Colonic mucosa (tissue), 4 donors: ENCODE measurements at regions not wholly inside any gene's neighbourhood (a gene's known extent, or its start where the extent isn't known, plus 50 kb on each side); places are given as distances from the start of the nearest gene placed in this dataset.

ENCODE experiments used
- DNase-seq: peaks from one replicate; pipeline ENCODE4 v3.0.0-alpha.2; 2020
- H3K27ac ChIP-seq: fragments of 200-600 bp; one replicate; pipeline ENCODE4 v1.8.0; 2021
- H3K27me3 ChIP-seq: fragments of 200-600 bp; one replicate; pipeline ENCODE4 v1.8.0; 2021
- H3K36me3 ChIP-seq: fragments of 200-600 bp; one replicate; pipeline ENCODE4 v1.8.0; 2021
- H3K4me1 ChIP-seq: fragments of 200-600 bp; one replicate; pipeline ENCODE4 v1.8.0; 2021; ENCODE audit warnings: mild to moderate bottlenecking
- H3K4me3 ChIP-seq: fragments of 200-600 bp; one replicate; pipeline ENCODE4 v1.8.0; 2021
- H3K9ac ChIP-seq, 2 donors: one replicate each; pipeline ENCODE4 v1.7.0; 2013; ENCODE audit warnings: control low read depth in 2 of 2, low read depth in 2 of 2, low read length in 2 of 2
- H3K9me3 ChIP-seq: fragments of 200-600 bp; one replicate; pipeline ENCODE4 v1.8.0; 2021
- CTCF ChIP-seq: fragments of 200-600 bp; IDR thresholded peaks from one replicate; pipeline ENCODE4 v1.8.0; 2022; ENCODE audit warnings: antibody characterized with exemption, mild to moderate bottlenecking
- intact Hi-C: fragments of 100-400 bp; cut with DNase I; formaldehyde crosslinking; loops from one replicate; pipeline ENCODE4 v1.14.1; 2022
- donor health status: healthy.
- donor health status: DM: no; HTN: no; CAD: no.
- donor health status: DM: no; HTN: no; CAD: no.

- DNase-seq, result peak; percentile 60
- H3K4me1 ChIP-seq, result no peaks in the 10 kb centered on the region
- H3K27ac ChIP-seq, result no peak overlapping the region
- no peaks in the 10 kb centered on the region for H3K9me3 ChIP-seq
- no peak overlapping the region for H3K4me3 ChIP-seq
- H3K9ac ChIP-seq, result no peak overlapping the region
- intact Hi-C loops, result loop anchor here (5.0 kb wide), 1 partner anchor 682 kb away; no protein-coding TSS in a partner anchor
- no peaks in the 10 kb centered on the region for H3K36me3 ChIP-seq
- H3K27me3 ChIP-seq, result no peaks in the 10 kb centered on the region
- TF ChIP-seq CTCF, result peak; percentile 21
Measured at GRCh38 chr17:6279659-6280058, 155.3 kb downstream of the AIPL1 start.

GRCh38 chr17:6278376-6278775, 156.5 kb downstream of the AIPL1 start:
- no peak for TF ChIP-seq CTCF
- Histone ChIP-seq H3K4me1 (no peaks in the 10 kb centered on the region), H3K9me3 (no peaks in the 10 kb centered on the region), H3K27ac (no peak overlapping the region), H3K36me3 (no peaks in the 10 kb centered on the region), H3K4me3 (no peak overlapping the region), H3K27me3 (no peaks in the 10 kb centered on the region), H3K9ac (no peak overlapping the region)
- DNase-seq, result no peak
- intact Hi-C loops, result no loop called here

GRCh38 chr17:6276711-6277110, 158.2 kb downstream of the AIPL1 start:
- Histone ChIP-seq H3K4me3 (no peak overlapping the region), H3K27me3 (no peaks in the 10 kb centered on the region), H3K36me3 (no peaks in the 10 kb centered on the region), H3K9ac (no peak overlapping the region), H3K27ac (no peak overlapping the region), H3K4me1 (no peaks in the 10 kb centered on the region), H3K9me3 (no peaks in the 10 kb centered on the region)
- TF ChIP-seq CTCF, result no peak
- no peak for DNase-seq
- intact Hi-C loops, result no loop called here

GRCh38 chr17:6274310-6274709, 160.6 kb downstream of the AIPL1 start:
- no peak overlapping the region for H3K27ac ChIP-seq
- H3K4me3 ChIP-seq, result no peak overlapping the region
- no peak for DNase-seq
- H3K9ac ChIP-seq, result no peak overlapping the region
- H3K4me1 ChIP-seq, result no peaks in the 10 kb centered on the region
- no peaks in the 10 kb centered on the region for H3K9me3 ChIP-seq
- intact Hi-C loops, result no loop called here
- no peak for TF ChIP-seq CTCF
- H3K36me3 ChIP-seq, result no peaks in the 10 kb centered on the region
- no peaks in the 10 kb centered on the region for H3K27me3 ChIP-seq

- Histone ChIP-seq H3K27ac (no peak overlapping the region), H3K36me3 (no peaks in the 10 kb centered on the region), H3K4me3 (no peak overlapping the region), H3K9ac (no peak overlapping the region), H3K4me1 (no peaks in the 10 kb centered on the region), H3K9me3 (no peaks in the 10 kb centered on the region), H3K27me3 (no peaks in the 10 kb centered on the region)
- intact Hi-C loops, result no loop called here
- TF ChIP-seq CTCF, result no peak
- DNase-seq, result peak; percentile 27
Measured at GRCh38 chr17:6269478-6269877, 165.4 kb downstream of the AIPL1 start.

GRCh38 chr17:6261466-6261865, 173.5 kb downstream of the AIPL1 start:
- TF ChIP-seq CTCF, result no peak
- no peaks in the 10 kb centered on the region for H3K4me1 ChIP-seq
- no peaks in the 10 kb centered on the region for H3K9me3 ChIP-seq
- intact Hi-C loops, result no loop called here
- H3K27me3 ChIP-seq, result no peaks in the 10 kb centered on the region
- no peak overlapping the region for H3K9ac ChIP-seq
- no peaks in the 10 kb centered on the region for H3K36me3 ChIP-seq
- no peak for DNase-seq
- H3K4me3 ChIP-seq, result no peak overlapping the region
- H3K27ac ChIP-seq, result no peak overlapping the region
